Gastroesophageal sphincter (tissue), 3 donors: ENCODE measurements at regions not wholly inside any gene's neighbourhood (a gene's known extent, or its start where the extent isn't known, plus 50 kb on each side); places are given as distances from the start of the nearest gene placed in this dataset.

Experiments
- CTCF ChIP-seq, 4 experiments: fragments of 200-600 bp in 2 of 4; fragments of 450-650 bp in 2 of 4; sonication (generic) in 1 of 4; IDR thresholded peaks; one replicate each; pipeline ENCODE4 v1.5.1; 2017 to 2019; ENCODE audit warnings: antibody characterized with exemption in 4 of 4, mild to moderate bottlenecking in 2 of 4, moderate library complexity in 2 of 4
- EP300 ChIP-seq: sonication (generic); formaldehyde crosslinking; IDR thresholded peaks from one replicate; pipeline ENCODE4 v1.6.1; 2017; ENCODE audit warnings: antibody characterized with exemption, mild to moderate bottlenecking
- POLR2A ChIP-seq, 2 donors: fragments of 450-650 bp; IDR thresholded peaks; one replicate each; pipeline ENCODE4 v1.6.1; 2017; ENCODE audit warnings: antibody characterized with exemption in 2 of 2, mild to moderate bottlenecking in 2 of 2, moderate library complexity in 1 of 2
- POLR2AphosphoS5 ChIP-seq: sonication (generic); formaldehyde crosslinking; IDR thresholded peaks from one replicate; pipeline ENCODE4 v1.6.1; 2017; ENCODE audit warnings: antibody characterized with exemption

- TF ChIP-seq CTCF (IDR thresholded peaks at IDR 0.05) (no peak), EP300 (no peak), POLR2AphosphoS5 (no peak), POLR2A (IDR thresholded peaks at IDR 0.05) (no peak)
Measured at GRCh38 chr11:23684701-23685100, 812.2 kb upstream of the LUZP2 start.
